HG03159 (cell line): ENCODE measurements at regions not wholly inside any gene's neighbourhood (a gene's known extent, or its start where the extent isn't known, plus 50 kb on each side); places are given as distances from the start of the nearest gene placed in this dataset.

ENCODE experiments used
- ATAC-seq: cut with Tn5 transposase; IDR thresholded peaks from one replicate; pipeline ENCODE4 v1.9.1; 2021; ENCODE audit warnings: mild to moderate bottlenecking, moderate library complexity; ENCODE audit not compliant: unreplicated experiment

- ATAC-seq = no peak
Measured at GRCh38 chr20:52864916-52865605, 107.1 kb upstream of the TSHZ2 start.

GRCh38 chr20:52859156-52859876 is 112.8 kb upstream of the TSHZ2 start:
- no peak for ATAC-seq

GRCh38 chr20:52852714-52853113 is 119.4 kb upstream of the TSHZ2 start:
- no peak for ATAC-seq

- ATAC-seq = no peak
Measured at GRCh38 chr20:52847731-52848359, 124.3 kb upstream of the TSHZ2 start.

GRCh38 chr20:52847029-52847660 is 125.0 kb upstream of the TSHZ2 start:
- ATAC-seq = no peak

GRCh38 chr20:52845044-52845443 is 127.1 kb upstream of the TSHZ2 start:
- ATAC-seq = no peak

GRCh38 chr20:52843425-52843824 is 128.7 kb upstream of the TSHZ2 start:
- ATAC-seq = no peak

- no peak for ATAC-seq
Measured at GRCh38 chr20:52841003-52841402, 131.2 kb upstream of the TSHZ2 start.

GRCh38 chr20:52840041-52840440 is 132.1 kb upstream of the TSHZ2 start:
- no peak for ATAC-seq

- no peak for ATAC-seq
Measured at GRCh38 chr20:52838510-52839241, 133.5 kb upstream of the TSHZ2 start.

- no peak for ATAC-seq
Measured at GRCh38 chr20:52837378-52837777, 134.8 kb upstream of the TSHZ2 start.

- no peak for ATAC-seq
Measured at GRCh38 chr20:52833901-52834300, 138.3 kb upstream of the TSHZ2 start.

- ATAC-seq = no peak
Measured at GRCh38 chr20:52832151-52832774, 139.9 kb upstream of the TSHZ2 start.

- no peak for ATAC-seq
Measured at GRCh38 chr20:52830598-52830997, 141.6 kb upstream of the TSHZ2 start.

GRCh38 chr20:52829111-52829510 is 143.0 kb upstream of the TSHZ2 start:
- ATAC-seq = no peak

- ATAC-seq = no peak
Measured at GRCh38 chr20:52828199-52828598, 144.0 kb upstream of the TSHZ2 start.

- ATAC-seq = no peak
Measured at GRCh38 chr20:52826722-52827121, 145.4 kb upstream of the TSHZ2 start.

- no peak for ATAC-seq
Measured at GRCh38 chr20:52826321-52826720, 145.8 kb upstream of the TSHZ2 start.

GRCh38 chr20:52824494-52825216 is 147.5 kb upstream of the TSHZ2 start:
- no peak for ATAC-seq

GRCh38 chr20:52823303-52823702 is 148.9 kb upstream of the TSHZ2 start:
- no peak for ATAC-seq
